ENCODE measurements at regions not wholly inside any gene's neighbourhood (a gene's known extent, or its start where the extent isn't known, plus 50 kb on each side); places are given as distances from the start of the nearest gene placed in this dataset.
"Not testable (repeated sequence)": the region's sequence is repeated elsewhere in the genome, so short reads cannot be mapped to it uniquely, and the experiment has no call there.

DNA sequence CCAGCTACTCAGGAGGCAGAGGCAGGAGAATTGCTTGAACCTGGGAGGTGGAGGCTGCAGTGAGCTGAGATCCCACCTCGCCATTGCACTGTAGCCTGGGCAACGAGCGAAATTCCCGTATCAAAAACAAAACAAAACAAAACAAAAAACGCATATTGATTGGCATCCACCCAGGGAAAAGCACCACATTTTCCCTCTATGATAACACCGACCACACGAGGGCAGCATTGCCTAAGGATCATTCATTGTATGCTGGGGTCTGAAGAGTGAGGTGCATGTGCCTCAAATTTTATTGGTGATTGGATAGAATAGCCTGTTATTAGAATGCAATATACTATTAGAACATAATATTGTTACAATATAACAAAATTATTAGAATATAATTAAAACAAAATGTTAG, 433.1 kb upstream of the AMELY start:
- H3K27me3 Mint-ChIP-seq: no peaks in the 10 kb centered on the region
- no peak overlapping the region for H3K4me3 Mint-ChIP-seq
- ATAC-seq (replicated peaks): peak; percentile 61
- peak; percentile 27 to 52 (median 42) for DNase-seq
- H3K36me3 Mint-ChIP-seq (ENCODE audit: insufficient read depth): peaks cover 31% of the 10 kb centered on the region
- H3K27ac Mint-ChIP-seq: peak overlapping the region in 1 of 2 donors; percentile 63
- no peaks in the 10 kb centered on the region for H3K9me3 Mint-ChIP-seq
- H3K4me1 Mint-ChIP-seq (ENCODE audit: low read depth in 2 of 2): peaks cover 7 to 31% of the 10 kb centered on the region in 2 donors

- H3K9me3 Mint-ChIP-seq: no peaks in the 10 kb centered on the region
- H3K36me3 Mint-ChIP-seq (ENCODE audit: insufficient read depth): peaks cover 30% of the 10 kb centered on the region
- peak overlapping the region; percentile 23 to 63 for H3K27ac Mint-ChIP-seq
Measured at GRCh38 chrY:7343261-7343660, 431.7 kb upstream of the AMELY start.

DNA sequence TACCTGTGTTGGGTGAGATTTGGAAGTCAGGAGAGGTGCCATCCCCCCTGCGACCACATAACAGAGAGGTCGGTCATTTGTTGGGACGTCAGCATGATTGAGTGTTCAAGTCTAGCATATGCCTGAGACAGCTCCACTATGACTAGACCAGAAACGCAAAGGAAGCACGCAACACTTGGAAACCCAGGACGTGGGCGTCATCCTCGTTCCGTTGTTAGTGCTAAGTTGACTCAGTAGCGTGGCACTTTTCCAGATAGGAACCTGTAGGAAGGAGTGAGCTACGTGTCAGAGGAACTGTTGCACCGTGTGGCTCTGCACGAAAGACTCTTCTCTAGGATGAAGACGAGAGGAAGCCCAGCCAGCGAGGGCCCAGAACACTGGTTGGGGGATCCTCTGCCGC, 431.2 kb upstream of the AMELY start:
- not testable (repeated sequence) for H3K9me3 Mint-ChIP-seq

More at GRCh38 chrY:7343261-7343660, 431.7 kb upstream of the AMELY start:
- no peak for DNase-seq
- no peak overlapping the region for H3K4me3 Mint-ChIP-seq
- ATAC-seq (replicated peaks): no peak
- H3K4me1 Mint-ChIP-seq (ENCODE audit: low read depth in 2 of 2): peaks cover 12 to 43% of the 10 kb centered on the region in 2 donors
- no peaks in the 10 kb centered on the region for H3K27me3 Mint-ChIP-seq

GRCh38 chrY:7339391-7340087, 428.0 kb upstream of the AMELY start:
- Mint-ChIP-seq H3K27me3 (no peaks in the 10 kb centered on the region), H3K36me3 (ENCODE audit: insufficient read depth) (peaks cover 13% of the 10 kb centered on the region), H3K4me1 (ENCODE audit: low read depth in 2 of 2) (peaks cover 16 to 59% of the 10 kb centered on the region in 2 donors), H3K27ac (peak overlapping the region; percentile 35 to 77), H3K4me3 (peak overlapping the region; percentile 27 to 54), H3K9me3 (no peaks in the 10 kb centered on the region)
- DNase-seq (peak; percentile 1 to 40 (median 4)), ATAC-seq (replicated peaks) (peak; percentile 78)

More for the DNA sequence above, 431.2 kb upstream of the AMELY start:
- not testable (repeated sequence) for DNase-seq; ATAC-seq (replicated peaks); H3K4me3 Mint-ChIP-seq; H3K27me3 Mint-ChIP-seq
- Mint-ChIP-seq H3K27ac (peak overlapping the region in 1 of 2 donors; percentile 63), H3K36me3 (ENCODE audit: insufficient read depth) (peaks cover 30% of the 10 kb centered on the region), H3K4me1 (ENCODE audit: low read depth in 2 of 2) (peaks cover 13 to 49% of the 10 kb centered on the region in 2 donors)

DNA sequence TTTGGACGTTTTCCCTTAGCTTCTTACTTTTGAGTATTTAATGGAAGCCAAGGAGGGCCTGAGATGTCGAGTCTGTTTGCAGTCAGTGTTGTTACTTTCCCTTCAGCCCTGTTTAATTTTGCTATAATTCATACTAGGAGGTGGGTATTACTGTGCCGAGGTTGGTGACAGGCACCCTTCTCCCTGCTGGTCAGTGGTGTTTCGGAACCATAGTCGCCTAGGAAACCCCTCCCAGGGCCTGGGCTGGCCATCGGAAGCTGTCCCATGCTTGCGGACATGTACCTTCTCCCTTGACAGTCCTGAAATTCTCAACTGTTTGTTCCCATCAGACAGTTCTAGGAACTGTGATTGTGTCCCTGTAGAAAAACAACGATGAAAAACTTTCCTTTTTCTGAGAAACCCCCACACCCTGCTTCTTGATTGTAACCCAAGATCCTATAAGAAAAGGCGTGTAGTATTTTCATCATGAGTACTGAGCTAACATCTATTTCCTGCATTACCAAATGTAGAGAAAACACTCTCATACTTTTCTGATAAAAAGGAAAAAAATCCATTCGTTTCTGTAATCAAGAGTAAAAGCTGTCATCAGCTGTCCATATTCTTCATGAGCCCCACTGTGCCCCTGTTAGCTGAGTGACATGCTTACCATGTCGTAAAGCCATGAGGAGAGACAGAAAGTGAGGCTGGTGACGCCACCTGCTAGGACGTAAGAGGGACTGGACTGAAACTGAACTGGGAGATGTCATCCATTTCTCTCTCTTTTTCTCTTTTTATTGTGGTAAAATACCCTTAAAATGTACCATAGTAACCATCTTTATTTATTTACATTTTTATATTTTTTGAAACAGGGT, 424.7 kb upstream of the AMELY start:
- Mint-ChIP-seq H3K9me3 (no peaks in the 10 kb centered on the region), H3K4me1 (ENCODE audit: low read depth in 2 of 2) (peaks cover 19 to 64% of the 10 kb centered on the region in 2 donors), H3K4me3 (peak overlapping the region; percentile 55 to 63), H3K27ac (peak overlapping the region; percentile 63 to 77), H3K27me3 (no peaks in the 10 kb centered on the region), H3K36me3 (ENCODE audit: insufficient read depth) (peaks cover 41% of the 10 kb centered on the region)
- ATAC-seq (replicated peaks) (peak; percentile 35), DNase-seq (no peak)

- peak; percentile 35 for ATAC-seq (replicated peaks)
- H3K4me1 Mint-ChIP-seq (ENCODE audit: low read depth in 2 of 2): peaks cover 18 to 66% of the 10 kb centered on the region in 2 donors
Measured at GRCh38 chrY:7334449-7334848, 422.9 kb upstream of the AMELY start.

DNA sequence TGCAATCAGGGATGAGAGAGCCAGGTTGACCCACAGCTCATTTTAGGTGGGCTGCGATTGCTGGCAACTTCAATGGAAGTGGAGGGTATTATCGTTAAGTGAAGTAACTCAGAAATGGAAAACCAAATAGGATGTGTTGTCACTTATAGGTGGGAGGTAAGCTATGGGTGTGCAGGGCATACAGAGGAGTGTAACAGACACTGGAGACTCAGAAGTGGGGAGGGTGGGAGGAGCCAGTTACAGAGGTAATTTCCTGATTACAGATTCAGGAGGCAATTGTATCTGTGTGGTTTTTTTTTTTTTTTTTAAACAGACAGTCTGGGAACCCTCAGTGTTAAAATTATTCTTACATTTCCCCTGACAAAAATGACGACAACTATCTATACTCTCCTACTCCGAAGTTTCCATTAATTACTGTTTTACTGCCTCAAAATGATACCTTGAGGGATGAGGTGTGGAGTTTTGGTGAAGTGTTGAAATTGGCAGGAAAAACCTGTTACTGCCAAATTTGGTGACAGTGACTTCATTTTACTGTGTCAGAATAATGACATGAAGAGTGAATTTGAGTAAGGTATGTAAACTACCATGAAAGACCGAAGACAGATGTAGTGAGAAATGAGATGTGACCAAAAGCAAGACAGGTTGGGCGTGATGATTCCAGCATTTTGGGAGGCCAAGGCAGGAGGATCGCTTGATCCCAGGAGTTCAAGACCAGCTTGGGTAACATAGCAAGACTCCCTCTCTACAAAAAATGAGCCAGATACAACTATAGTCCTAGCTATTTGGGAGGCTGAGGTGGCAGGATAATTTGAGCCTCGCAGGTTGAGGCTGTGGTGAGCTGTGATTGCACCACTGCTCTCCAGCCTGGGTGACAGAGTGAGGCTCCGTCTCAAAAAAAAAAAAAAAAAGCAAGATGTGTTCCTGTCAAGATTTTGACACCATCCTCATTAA, 415.0 kb upstream of the AMELY start:
- ATAC-seq (replicated peaks) (peak; percentile 82), DNase-seq (peak; percentile 11 to 42 (median 25))
- H3K27ac Mint-ChIP-seq: peak overlapping the region; percentile 77 to 98
- peak overlapping the region; percentile 5 to 68 for H3K4me3 Mint-ChIP-seq
- no peaks in the 10 kb centered on the region for H3K27me3 Mint-ChIP-seq
- H3K9me3 Mint-ChIP-seq: no peaks in the 10 kb centered on the region
- peaks cover 71% of the 10 kb centered on the region for H3K36me3 Mint-ChIP-seq (ENCODE audit: insufficient read depth)
- H3K4me1 Mint-ChIP-seq (ENCODE audit: low read depth in 2 of 2): peaks cover 27 to 67% of the 10 kb centered on the region in 2 donors

More at GRCh38 chrY:7334449-7334848, 422.9 kb upstream of the AMELY start:
- peak overlapping the region; percentile 31 to 76 for H3K4me3 Mint-ChIP-seq
- H3K36me3 Mint-ChIP-seq (ENCODE audit: insufficient read depth): peaks cover 57% of the 10 kb centered on the region
- H3K9me3 Mint-ChIP-seq: no peaks in the 10 kb centered on the region
- DNase-seq: no peak
- no peaks in the 10 kb centered on the region for H3K27me3 Mint-ChIP-seq
- H3K27ac Mint-ChIP-seq: peak overlapping the region; percentile 51 to 96

DNA sequence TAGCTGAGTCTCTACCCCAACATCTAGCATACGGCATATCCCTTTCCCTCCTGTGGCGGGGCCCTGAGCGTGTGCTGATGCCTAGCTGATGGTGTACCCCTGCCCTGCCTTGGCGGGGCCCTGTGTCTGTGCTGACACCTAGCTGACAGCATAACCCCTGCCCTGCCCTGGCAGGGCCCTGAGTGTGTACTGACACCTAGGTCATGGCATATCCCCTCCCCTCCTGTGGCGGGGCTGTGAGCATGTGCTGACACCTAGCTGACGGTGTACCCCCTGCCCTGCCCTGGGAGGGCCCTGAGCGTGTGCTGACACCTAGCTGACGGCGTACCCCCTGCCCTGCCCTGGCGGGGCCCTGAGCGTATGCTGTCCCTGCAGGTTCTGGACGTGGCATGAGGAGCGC, 414.0 kb upstream of the AMELY start:
- H3K27me3 Mint-ChIP-seq: no peaks in the 10 kb centered on the region
- H3K36me3 Mint-ChIP-seq (ENCODE audit: insufficient read depth): peaks cover 69% of the 10 kb centered on the region
- H3K4me1 Mint-ChIP-seq (ENCODE audit: low read depth in 2 of 2): peaks cover 30 to 74% of the 10 kb centered on the region in 2 donors
- ATAC-seq (replicated peaks): peak; percentile 28
- peak overlapping the region in 1 of 2 donors; percentile 5 for H3K4me3 Mint-ChIP-seq
- peak overlapping the region; percentile 77 to 98 for H3K27ac Mint-ChIP-seq
- DNase-seq: no peak
- no peaks in the 10 kb centered on the region for H3K9me3 Mint-ChIP-seq

- Mint-ChIP-seq H3K36me3 (ENCODE audit: insufficient read depth) (peaks cover 67% of the 10 kb centered on the region), H3K27me3 (no peaks in the 10 kb centered on the region), H3K9me3 (no peaks in the 10 kb centered on the region), H3K27ac (peak overlapping the region; percentile 77 to 82), H3K4me1 (ENCODE audit: low read depth in 2 of 2) (peaks cover 43 to 89% of the 10 kb centered on the region in 2 donors), H3K4me3 (peak overlapping the region in 1 of 2 donors; percentile 34)
- ATAC-seq (replicated peaks) (no peak), DNase-seq (no peak)
Measured at GRCh38 chrY:7320751-7321150, 409.2 kb upstream of the AMELY start.

- H3K9me3 Mint-ChIP-seq; DNase-seq; ATAC-seq (replicated peaks); H3K27me3 Mint-ChIP-seq: not testable (repeated sequence)
- peaks cover 40 to 86% of the 10 kb centered on the region in 2 donors for H3K4me1 Mint-ChIP-seq (ENCODE audit: low read depth in 2 of 2)
- H3K36me3 Mint-ChIP-seq (ENCODE audit: insufficient read depth): peaks cover 61% of the 10 kb centered on the region
- H3K4me3 Mint-ChIP-seq: peak overlapping the region; percentile 21 to 34
- H3K27ac Mint-ChIP-seq: peak overlapping the region; percentile 77 to 82
Measured at GRCh38 chrY:7320171-7320570, 408.6 kb upstream of the AMELY start.

- DNase-seq (no peak), ATAC-seq (replicated peaks) (no peak)
- Mint-ChIP-seq H3K27me3 (no peaks in the 10 kb centered on the region), H3K36me3 (ENCODE audit: insufficient read depth) (peaks cover 63% of the 10 kb centered on the region), H3K9me3 (no peaks in the 10 kb centered on the region), H3K4me3 (peak overlapping the region; percentile 7 to 60), H3K27ac (peak overlapping the region; percentile 77 to 82), H3K4me1 (ENCODE audit: low read depth in 2 of 2) (peaks cover 42 to 81% of the 10 kb centered on the region in 2 donors)
Measured at GRCh38 chrY:7318122-7318521, 406.6 kb upstream of the AMELY start.

DNA sequence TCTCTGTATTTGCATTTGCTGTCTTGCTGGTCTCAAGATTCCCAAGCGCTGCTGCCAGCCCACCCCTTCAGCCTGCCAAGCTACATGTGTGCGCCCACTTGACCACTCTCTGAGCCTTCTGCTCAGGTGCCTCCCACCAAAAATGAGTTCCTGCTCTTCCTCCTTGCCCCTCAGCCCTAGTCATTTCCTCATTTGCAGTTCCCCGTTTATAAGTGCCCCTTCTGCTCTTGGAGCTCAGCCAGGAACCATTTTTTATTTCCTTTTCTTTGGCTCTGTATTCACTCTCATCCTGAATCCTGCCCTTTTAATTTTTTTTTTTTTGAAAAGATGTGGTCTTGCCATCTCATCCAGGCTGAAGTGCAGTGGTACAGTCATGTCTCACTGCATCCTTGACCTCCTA, 406.0 kb upstream of the AMELY start:
- no peak for DNase-seq
- Mint-ChIP-seq H3K27ac (peak overlapping the region; percentile 77 to 82), H3K9me3 (no peaks in the 10 kb centered on the region), H3K36me3 (ENCODE audit: insufficient read depth) (peaks cover 58% of the 10 kb centered on the region), H3K27me3 (no peaks in the 10 kb centered on the region), H3K4me3 (peak overlapping the region; percentile 7 to 60), H3K4me1 (ENCODE audit: low read depth in 2 of 2) (peaks cover 43 to 81% of the 10 kb centered on the region in 2 donors)
- no peak for ATAC-seq (replicated peaks)

Data from effector memory CD8-positive, alpha-beta T cell (primary cell).